Sigmoid colon (tissue), 4 donors: ENCODE measurements at regions not wholly inside any gene's neighbourhood (a gene's known extent, or its start where the extent isn't known, plus 50 kb on each side); places are given as distances from the start of the nearest gene placed in this dataset.

ENCODE experiments used
- POLR2A ChIP-seq, 2 donors: fragments of 450-650 bp; IDR thresholded peaks; one replicate each; pipeline ENCODE4 v1.6.1; 2016; ENCODE audit warnings: antibody characterized with exemption in 2 of 2, mild to moderate bottlenecking in 2 of 2, moderate library complexity in 2 of 2
- POLR2AphosphoS5 ChIP-seq, 4 donors: sonication (generic); formaldehyde crosslinking; IDR thresholded peaks; one replicate each; pipeline ENCODE4 v1.6.1; 2017; ENCODE audit warnings: antibody characterized with exemption in 4 of 4
- TF ChIP-seq, protein P1 (sequence below), 4 experiments: fragments of 450-650 bp in 3 of 4; fragments of 200-600 bp in 1 of 4; IDR thresholded peaks; one replicate each; pipeline ENCODE4 v1.5.1; 2016 to 2019; ENCODE audit warnings: antibody characterized with exemption in 4 of 4, mild to moderate bottlenecking in 3 of 4, moderate library complexity in 2 of 4

DNA sequence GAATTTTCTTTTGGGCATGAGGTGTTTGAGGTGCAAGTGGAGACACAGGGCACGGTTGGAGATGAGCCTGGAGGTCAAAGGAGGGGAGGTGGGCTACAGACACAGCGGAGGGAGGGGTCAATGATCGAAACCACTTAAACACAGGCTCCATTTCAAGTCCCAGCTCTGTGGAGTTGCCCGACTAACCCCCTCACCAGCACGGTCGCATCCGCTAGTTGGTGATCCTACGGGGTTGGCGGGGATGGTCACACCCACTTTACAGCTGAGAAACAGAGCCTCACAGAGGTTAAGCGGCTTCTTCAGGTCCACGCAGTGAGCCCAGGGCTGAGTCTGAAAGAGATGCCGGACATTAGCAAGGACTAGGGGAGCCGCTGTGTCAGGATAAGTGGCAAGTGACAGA is 60.1 kb upstream of the RUNX3 start:
- TF ChIP-seq, protein P1, sequence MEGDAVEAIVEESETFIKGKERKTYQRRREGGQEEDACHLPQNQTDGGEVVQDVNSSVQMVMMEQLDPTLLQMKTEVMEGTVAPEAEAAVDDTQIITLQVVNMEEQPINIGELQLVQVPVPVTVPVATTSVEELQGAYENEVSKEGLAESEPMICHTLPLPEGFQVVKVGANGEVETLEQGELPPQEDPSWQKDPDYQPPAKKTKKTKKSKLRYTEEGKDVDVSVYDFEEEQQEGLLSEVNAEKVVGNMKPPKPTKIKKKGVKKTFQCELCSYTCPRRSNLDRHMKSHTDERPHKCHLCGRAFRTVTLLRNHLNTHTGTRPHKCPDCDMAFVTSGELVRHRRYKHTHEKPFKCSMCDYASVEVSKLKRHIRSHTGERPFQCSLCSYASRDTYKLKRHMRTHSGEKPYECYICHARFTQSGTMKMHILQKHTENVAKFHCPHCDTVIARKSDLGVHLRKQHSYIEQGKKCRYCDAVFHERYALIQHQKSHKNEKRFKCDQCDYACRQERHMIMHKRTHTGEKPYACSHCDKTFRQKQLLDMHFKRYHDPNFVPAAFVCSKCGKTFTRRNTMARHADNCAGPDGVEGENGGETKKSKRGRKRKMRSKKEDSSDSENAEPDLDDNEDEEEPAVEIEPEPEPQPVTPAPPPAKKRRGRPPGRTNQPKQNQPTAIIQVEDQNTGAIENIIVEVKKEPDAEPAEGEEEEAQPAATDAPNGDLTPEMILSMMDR (IDR thresholded peaks at IDR 0.05), result no peak
- TF ChIP-seq POLR2A (IDR thresholded peaks at IDR 0.05) (no peak), POLR2AphosphoS5 (IDR thresholded peaks at IDR 0.05) (no peak)
